GM21360 (cell line): ENCODE measurements at regions not wholly inside any gene's neighbourhood (a gene's known extent, or its start where the extent isn't known, plus 50 kb on each side); places are given as distances from the start of the nearest gene placed in this dataset.

Experiments used
- ATAC-seq: cut with Tn5 transposase; IDR thresholded peaks from one replicate; pipeline ENCODE4 v1.9.1; 2021; ENCODE audit warnings: mild to moderate bottlenecking, moderate library complexity; ENCODE audit not compliant: unreplicated experiment

DNA sequence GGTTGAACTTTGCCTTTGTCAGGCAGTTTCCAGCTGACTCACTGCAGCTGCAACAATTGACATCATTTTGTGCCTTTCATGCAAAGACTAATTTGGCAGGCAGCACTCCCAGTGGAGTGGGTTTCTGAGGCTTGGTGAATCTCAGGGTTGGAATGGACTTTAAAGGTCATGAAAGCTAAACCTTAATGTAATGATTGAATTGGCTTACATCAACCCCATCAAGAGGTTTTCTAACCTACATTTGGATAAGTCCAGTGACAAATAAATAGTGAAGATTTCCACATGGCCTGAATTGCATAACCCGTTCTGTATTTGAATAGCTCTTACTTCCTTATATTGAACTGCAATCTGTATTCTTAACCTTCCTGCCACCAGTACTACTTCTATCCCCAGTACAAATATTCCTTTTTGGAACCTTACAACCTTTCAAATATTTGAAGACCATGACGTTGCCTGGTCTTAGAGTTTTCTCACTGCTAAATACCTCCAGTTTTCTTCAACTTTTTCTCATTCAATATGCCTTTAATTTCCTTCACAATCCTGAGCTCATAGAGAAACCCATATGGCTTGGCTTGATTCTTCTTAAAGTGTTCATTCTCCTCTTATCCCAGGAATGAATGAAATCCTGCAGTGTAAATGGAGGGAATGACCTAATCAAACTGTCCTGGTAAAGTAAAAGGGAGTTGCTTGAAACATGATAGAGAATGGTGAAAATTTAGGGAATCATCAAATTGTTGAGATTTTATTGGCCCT, 168.1 kb upstream of the NOVA1 start:
- ATAC-seq = no peak

GRCh38 chr14:26766726-26767125, 168.9 kb upstream of the NOVA1 start:
- no peak for ATAC-seq

DNA sequence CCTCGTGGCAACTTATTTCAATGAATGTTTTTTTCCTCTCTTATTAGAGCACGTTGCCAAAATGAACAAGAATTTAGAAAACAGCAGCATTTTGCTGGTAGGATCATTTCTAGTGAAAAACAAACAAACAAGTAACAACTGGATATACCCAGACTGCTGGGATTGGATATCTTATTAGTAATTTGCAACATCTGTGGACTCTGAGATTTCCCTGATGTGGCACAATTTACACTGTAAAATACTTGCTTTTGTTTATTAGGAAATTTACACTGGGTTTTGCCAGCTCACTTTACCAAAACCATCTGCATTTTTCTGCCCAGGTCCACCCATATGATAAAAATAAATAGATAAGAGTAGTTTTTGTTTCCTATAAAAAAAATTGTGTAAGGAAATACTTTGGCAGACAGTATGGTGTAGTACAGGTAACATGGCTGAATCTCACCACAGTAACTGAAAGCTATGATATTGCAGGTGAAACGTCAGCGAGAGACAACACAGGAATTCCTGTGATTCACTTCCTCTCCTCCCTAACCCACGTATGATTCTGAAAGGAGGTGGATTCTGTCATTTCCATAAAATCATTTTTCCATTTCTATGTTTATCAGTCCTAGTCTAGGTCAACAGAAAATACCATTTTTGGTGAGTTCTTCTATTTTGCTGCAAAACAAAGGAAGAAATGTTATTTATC, 176.2 kb upstream of the NOVA1 start:
- no peak for ATAC-seq

DNA sequence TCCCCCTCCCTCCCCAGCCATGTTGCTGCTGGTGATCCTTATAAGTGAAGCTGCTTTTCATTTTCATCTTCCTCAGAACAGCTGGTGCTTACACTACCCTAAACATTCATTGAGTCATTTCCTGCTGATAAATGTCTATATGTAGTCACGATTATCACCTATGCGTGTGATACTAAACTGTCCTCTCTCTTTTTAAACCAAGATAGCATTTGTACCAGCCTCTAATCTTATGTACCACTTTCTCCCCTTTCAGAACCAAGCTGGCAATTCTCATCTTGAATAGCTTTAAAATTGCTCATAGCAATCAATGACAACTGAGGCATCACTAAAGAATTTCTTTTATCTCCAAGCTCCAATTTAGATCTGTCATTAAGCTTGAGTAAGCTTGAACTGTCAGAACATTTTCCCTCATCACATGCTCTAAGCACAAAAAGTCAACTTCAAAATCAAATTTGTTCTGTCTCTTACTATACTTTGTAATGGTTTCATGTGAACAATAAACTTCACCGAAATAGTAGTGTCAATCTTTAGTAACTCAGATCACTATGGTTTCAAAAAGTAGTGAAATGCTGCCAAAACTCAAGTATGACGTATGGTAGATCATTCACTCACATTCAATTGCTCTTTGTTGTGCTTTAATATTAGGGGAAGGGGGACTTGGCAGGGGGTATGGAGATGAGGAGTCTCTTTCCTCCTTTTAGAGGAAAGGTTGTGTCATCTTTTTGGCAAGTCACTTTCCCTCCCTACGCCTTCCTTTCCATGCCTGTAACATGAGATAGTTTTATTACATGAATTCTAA, 178.1 kb upstream of the NOVA1 start:
- no peak for ATAC-seq

DNA sequence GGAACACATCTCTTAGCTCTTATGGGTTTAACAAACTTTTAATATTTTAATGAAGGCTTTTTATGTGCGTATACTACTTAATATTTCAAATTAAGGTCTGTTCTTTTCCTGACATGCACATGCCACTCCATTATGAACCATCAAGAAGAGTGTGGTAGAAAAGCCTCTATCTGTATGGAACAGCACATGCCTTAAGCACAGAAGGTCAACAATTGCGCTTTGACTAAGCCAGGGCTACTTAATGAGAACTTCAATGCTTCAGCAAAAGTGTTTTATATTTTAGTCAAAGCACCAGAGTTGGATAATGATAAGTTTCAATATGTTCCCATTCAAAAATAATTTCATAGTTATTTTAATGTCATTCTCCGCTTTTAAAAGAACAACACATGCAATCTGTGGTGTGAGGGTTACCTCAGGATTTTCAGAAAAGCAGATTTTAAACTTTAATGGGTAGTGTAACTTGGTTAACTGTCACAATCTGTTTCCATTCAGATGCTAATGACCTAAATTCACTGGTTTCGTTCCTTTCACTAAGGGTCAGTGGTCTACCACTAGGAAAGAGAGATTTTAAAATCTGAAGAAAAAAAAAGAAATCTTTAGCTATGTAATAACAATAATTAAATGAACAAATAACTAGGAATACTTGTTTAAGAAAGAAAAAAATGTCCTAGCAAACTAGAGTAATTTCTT, 193.4 kb upstream of the NOVA1 start:
- no peak for ATAC-seq

GRCh38 chr14:26794731-26795130, 196.9 kb upstream of the NOVA1 start:
- ATAC-seq = no peak

DNA sequence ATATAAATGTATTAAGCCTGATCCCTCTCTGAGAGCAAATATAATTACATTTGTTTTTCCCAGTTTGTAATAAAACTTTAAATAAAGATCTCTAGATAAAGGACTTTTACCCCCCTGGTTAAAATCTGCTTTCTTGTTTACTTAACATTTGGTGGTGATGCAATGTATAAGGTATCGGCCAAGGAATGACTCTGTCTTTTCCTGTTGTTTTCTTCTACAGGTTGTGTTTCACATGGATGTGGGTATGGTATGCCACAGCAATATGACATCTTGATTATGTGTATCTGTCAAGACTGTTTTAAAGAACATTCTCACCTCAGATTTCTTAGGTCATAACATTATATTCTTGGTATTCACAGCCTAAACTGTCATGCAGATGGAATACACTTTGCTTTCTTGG, 210.6 kb upstream of the NOVA1 start:
- no peak for ATAC-seq

DNA sequence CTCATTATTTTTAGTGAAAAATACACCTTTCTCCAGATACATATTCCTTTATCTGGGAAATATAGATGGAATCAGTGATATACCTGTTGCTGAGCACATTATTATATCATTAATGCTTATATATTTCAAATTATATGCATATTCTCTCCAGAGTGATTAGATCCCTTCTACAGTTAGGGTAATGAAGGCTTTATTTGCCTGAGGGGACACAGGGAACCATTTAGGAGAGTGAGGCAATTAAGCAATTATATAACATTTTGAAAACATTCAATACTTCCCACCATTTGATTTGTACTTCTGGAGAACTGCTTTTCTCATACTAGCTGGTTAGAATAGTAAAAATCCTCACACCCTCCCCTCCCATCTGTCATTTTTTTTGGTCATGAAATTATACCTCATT, 212.8 kb upstream of the NOVA1 start:
- ATAC-seq = no peak

- ATAC-seq = no peak
Measured at GRCh38 chr14:26811756-26812305, 214.0 kb upstream of the NOVA1 start.

DNA sequence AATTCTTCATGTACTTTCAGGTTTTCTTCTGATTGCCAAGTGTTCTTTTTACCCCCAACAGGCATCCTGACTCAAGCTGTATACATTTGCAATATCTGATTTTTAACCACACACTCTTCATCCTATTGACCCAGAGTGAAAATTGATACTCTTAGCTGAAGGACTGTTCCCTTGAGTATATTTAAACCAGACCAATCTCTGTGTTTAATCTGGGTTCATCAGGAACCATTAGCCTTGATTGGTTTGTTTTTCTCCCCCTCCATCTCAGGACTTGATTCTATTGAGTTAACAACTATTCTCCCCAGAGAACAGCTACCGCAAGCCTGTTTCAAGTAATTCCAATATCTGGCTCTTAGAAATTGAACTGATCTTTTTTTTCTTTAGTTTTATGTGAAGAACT, 222.3 kb upstream of the NOVA1 start:
- no peak for ATAC-seq

GRCh38 chr14:26820572-26820971, 222.7 kb upstream of the NOVA1 start:
- ATAC-seq = no peak

- no peak for ATAC-seq
Measured at GRCh38 chr14:26828741-26829140, 230.9 kb upstream of the NOVA1 start.

GRCh38 chr14:26833621-26834176, 235.9 kb upstream of the NOVA1 start:
- ATAC-seq = no peak

DNA sequence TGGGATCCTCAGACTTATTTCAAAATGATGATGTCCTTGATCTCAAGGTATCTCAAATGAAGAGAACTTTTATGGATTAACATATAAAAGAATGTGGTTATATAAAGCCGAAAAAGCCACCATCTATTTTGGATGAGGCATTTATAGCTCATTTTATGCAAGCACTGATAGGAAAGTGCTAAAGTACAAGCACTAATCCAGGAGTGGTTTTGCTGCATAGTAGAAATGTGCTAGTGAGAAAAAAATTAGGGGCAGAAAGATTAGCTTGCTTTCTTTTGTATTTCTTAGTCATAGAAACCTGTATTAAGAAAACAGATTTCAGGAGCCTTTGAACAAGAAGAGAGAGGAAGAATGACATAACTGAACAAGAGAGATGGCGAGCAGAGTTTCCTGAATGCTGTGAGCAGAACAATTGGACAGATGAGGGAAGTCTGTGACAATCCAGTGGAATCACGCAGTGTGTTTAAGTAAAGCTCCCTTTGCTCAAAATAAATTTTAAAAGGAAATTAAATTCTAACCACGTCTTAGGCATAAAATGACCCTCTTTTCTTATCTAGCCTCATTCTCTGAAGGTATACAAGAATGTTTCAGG, 238.2 kb upstream of the NOVA1 start:
- ATAC-seq = no peak

DNA sequence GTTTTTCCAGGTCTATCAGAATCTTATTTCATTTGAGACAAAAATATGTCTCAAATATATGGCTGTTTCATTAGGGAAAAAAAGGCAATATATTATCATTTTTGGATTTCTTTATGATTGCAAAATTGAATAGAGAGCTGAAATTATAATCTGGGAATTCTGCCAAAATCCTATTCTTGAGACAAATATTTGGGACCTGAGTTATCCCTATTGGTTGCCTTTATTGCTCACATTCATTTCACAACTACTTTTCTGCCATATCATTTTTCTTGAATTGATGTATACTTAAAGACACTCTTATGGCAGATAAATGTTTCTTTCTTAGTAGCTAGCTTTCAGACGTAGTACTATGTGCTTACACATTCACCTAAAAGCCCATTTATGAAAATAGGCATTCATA, 241.6 kb upstream of the NOVA1 start:
- ATAC-seq = no peak

DNA sequence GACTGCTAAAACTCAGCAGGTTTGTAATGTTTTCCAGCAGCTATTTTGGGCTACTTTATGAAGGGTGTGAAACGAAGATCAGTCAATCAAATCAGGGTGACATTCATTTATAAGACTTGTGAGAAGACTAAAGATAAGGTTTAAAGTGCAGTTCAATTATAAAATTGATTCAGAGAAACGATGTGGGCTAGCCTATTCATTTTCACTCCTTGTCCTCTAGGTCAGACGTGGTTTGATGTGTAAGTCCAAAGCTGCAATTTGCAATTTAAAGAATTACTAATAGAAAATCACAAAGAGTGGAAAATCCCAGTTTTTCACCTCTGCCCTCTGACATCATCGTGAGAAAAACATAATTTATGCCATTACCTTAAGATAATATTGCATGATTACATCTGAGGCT, 243.5 kb upstream of the NOVA1 start:
- ATAC-seq = no peak

DNA sequence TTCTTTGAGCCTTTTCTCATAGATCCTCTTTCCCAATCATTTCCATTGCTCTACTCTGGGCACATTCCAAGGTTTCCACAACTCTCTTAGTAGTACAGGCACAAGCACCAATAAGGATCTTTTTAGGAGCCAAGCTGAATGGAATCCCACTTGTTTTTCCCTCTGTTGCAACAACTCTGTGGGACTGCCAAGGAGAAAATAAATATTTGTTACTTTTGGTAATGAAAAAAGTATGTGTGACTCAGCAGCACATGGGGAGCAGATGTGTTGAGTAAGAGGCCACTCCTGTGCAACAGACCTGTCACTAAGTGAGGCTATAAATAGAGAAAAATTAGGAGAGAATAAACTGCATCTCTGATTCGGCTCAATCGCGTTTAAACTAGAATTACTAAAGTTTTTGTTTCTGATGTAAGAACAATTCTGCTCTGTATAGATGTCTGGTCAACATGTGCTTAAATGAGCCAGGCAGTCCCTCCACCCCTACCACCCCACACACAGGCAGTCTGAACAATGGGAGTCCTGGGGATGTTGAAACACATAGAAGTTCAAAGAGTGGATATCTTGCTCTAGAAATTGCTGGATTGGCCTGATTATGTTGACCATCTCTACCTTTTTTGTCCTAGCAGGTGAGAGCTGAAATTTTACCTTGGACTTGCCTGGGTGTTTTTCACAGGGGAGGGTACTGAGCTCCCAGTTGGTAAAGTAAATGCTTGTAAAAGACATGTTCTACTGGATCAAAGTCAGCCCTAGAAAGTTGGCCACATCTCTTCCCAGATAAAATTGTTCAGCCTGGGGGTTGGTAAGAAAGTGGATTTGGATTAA, 244.3 kb upstream of the NOVA1 start:
- no peak for ATAC-seq

- no peak for ATAC-seq
Measured at GRCh38 chr14:26845151-26845818, 247.5 kb upstream of the NOVA1 start.

DNA sequence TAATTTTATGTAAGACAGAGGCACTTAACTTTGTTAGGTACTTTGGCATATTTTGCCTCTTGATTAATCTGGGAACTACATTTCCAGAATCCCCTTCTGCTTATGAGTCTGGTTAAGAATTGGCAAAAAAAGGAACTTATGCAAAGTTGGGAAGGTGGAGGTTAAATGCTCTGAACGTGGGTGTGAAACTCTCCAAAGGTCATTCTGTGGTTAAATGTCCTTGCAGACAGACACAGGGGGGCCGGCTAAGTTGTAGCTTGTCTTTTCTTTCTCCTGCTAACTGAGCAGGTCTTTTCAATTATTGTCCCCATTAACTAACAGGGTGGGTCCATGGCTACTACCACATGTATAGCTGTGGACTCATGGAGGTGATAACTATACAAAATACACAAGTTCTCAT, 248.6 kb upstream of the NOVA1 start:
- no peak for ATAC-seq
